HG03457 (cell line): ENCODE measurements at regions not wholly inside any gene's neighbourhood (a gene's known extent, or its start where the extent isn't known, plus 50 kb on each side); places are given as distances from the start of the nearest gene placed in this dataset.

ENCODE experiments used
- ATAC-seq: cut with Tn5 transposase; IDR thresholded peaks from one replicate; pipeline ENCODE4 v1.9.1; 2021; ENCODE audit warnings: moderate number of reproducible peaks; ENCODE audit not compliant: unreplicated experiment

DNA sequence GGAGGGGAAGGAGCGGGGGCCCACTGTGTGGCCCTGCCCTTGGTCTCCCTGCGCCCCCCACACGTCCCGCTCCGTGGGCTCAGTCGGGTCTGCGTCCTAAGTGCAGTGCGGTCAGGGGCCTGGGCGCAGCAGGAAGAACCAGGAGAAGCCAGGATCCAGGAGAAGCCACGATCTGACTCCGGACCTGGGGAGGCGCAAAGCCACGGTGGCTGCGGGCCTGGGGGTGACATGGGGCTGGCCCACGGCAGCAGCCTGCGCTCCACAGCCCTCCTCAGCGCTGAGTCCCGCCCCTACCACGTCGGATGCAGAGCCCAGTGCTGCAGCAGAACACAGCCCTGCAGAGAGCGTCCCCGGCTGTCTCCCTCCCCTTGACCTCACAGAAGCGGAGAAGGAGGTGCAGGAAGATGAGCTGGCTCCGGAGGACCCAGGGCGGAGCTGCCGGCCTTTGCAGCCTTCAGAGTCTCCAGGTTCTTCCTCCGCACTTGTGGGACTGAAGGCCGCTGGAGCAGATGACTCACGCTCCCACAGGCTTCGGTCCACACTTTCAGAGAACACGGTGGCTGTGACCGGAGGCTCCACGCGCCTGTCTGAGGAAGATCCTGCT is 589.2 kb upstream of the SALL3 start:
- no peak for ATAC-seq

DNA sequence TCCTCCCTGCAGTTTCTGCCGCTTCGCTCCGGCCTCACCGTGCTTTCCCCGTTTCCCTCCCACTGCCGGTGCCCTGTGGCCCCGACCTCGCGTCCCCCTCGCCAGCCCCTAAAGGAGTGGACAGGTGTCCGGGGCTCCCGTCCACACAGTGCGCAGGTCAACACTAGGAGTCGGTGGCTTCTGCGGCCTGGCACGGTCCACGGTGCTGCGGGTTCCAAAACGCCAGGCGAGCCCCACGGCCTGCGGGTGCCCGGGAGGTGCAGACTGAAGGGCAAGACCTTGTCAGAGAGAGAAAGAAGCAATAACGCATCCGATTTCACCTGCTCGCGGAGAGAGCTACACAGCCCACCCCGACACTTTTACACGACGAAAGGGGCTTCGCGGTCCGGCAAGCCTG is 588.7 kb upstream of the SALL3 start:
- no peak for ATAC-seq

DNA sequence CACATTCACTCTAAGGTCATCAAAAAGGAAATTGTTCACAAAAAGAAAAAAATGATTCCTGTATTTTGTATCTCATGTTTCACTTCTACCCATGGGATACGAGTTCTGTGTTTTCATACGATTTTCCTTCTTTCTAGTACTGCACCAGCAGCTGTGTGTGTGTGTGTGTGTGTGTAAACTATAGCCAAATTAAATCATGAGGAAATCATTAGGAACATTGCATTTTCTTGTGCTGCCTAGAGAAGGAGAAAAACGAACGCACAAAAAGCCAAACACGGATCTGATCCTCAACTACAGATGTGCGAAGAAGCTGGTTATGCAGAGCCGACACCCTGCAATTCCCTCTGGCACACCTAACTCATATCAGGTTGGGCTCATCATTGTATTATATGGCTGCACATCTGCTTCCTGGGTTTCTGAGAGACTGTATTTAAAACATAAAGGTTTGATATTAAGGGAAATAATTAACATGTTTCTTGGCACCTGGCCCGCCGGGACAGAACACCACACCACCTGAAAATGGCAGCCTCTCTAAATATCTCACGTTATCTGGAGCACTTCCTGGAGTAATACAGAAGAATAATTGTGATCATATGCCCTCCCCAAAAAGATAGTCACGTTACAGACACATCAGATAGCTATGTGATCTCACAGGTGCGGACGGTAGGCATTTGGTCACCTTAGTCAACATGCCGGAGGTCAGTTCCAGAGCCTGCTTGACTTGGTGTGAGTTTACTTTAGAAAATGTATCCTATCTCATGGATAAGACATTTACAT is 586.3 kb upstream of the SALL3 start:
- no peak for ATAC-seq

DNA sequence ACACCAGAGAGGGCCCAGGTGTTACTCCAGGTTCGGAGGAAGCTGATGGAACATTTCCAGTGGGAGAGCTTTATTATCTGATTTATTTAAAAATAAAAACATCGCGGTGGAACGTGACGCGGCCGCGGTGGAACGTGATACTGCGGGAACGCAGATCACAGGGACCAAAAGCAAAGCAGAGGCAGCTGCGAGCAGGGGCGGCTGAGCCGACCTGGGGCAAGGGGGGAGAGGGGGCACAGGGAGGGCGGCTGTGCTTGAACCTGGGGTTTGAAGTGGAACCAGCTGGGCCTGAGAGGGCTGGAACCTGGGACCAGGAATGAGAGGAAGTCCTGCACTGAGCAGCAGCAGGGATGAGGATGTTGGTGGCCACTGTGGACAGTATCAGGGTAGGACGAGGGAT is 583.5 kb upstream of the SALL3 start:
- ATAC-seq, result no peak

DNA sequence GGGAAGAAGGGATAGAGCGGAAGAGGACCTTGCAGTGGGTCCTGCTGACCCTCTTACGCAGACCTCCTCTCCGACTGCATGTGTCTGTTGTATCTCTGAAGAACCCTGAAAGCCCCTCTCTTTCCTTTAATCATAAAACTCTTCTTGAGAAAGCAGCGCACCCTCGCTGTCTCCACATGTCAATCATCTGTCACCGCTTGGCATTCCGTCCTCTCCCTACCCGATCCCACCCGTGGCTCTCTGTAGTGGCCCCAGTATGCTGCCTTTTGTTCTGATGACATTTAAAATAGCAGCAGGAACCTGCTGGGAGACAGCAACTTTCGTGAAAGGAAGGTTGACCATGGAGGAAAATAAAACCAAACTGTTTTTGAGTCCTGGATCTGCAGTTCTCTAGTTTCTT is 582.9 kb upstream of the SALL3 start:
- no peak for ATAC-seq

DNA sequence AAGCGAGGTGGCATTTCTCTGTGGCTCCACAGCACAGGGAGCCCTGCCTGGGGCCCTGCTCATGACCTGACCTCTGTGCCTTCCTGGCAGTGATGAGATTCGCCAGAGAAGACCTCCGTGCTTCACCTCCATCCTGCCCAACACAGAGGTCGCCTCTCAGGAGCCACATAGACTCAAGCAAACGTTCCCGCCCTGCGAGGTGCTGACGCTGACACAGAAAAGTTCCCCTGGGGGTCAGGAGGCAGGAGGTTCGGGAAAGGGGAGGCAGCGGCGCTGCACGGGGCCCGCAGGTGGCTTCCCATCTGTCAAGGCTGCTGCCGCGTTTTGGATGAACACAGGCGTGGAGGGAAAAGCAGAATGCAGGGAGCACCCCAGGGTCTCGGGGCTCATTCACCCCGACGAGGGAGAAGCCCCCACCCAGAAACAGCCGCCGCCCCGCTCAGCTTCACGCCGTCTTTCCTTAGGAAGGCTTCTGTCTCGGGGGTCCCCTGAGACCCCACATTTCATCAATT is 579.6 kb upstream of the SALL3 start:
- ATAC-seq, result no peak

DNA sequence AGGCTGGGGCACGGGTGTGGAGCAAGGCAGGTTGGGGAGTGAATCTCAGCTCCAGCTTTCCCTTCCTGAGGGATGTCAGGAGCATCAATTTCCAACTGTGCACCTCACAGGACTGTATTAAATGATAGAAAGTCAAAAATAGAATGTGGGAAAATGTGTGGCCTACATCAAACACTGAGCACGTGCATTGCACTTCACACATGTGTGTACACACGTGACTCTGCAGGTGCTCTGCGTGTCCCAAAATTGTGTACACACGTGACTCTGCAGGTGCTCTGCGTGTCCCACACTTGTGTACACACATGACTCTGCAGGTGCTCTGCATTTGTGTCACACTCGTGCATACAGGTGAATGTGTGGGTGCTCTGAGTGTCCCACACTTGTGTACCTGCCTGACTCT is 577.2 kb upstream of the SALL3 start:
- no peak for ATAC-seq

DNA sequence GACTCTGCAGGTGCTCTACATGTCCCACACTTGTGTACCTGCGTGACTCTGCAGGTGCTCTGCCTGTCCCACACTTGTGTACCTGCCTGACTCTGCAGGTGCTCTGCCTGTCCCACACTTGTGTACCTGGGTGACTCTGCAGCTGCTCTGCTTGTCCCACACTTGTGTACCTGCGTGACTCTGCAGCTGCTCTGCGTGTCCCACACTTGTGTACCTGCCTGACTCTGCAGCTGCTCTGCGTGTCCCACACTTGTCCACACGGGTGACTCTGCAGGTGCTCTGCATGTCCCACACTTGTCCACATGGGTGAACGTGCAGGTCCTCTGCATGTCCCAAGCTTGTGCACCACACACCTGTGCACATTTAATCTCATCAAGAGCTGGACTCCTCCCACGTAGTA is 576.7 kb upstream of the SALL3 start:
- no peak for ATAC-seq

DNA sequence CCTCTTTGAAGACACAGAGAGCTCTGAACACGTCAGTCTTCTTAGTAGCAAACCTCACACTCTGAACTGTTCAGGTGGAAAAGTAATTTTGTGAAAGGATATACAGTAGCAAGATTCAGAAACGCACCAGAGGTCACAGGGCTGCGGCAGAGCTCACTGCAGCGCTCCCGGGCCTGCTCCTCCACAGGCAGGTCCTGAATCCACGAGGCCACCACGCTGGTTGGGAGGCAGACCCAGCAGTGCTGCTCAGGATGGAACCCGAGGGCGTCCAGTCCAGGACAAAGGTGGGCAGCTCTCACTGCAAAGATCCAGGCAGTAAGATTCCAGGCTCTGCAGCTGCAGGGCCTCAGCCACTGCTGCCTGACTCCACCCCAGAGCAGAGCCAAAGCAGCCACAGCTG is 576.2 kb upstream of the SALL3 start:
- ATAC-seq, result no peak

DNA sequence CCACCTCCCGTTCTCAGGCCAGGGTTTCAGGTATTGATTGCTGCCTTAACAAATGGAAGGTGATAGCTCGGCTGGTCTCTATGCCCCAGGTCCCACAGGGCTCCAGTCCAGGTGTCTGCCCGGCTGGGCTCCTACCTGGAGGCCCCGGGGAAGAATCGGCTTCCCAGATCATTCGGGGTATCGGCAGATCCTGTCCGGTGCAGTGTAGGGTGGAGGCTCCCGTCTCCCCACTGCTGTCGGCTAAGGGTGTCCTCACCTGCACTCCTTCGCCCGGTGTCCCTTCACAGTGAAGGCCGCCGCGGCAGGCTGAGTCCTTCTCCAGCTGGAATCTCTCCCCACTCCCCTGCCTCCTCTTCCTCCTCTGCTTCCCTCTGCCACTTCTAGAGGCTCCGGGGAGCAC is 573.9 kb upstream of the SALL3 start:
- no peak for ATAC-seq

DNA sequence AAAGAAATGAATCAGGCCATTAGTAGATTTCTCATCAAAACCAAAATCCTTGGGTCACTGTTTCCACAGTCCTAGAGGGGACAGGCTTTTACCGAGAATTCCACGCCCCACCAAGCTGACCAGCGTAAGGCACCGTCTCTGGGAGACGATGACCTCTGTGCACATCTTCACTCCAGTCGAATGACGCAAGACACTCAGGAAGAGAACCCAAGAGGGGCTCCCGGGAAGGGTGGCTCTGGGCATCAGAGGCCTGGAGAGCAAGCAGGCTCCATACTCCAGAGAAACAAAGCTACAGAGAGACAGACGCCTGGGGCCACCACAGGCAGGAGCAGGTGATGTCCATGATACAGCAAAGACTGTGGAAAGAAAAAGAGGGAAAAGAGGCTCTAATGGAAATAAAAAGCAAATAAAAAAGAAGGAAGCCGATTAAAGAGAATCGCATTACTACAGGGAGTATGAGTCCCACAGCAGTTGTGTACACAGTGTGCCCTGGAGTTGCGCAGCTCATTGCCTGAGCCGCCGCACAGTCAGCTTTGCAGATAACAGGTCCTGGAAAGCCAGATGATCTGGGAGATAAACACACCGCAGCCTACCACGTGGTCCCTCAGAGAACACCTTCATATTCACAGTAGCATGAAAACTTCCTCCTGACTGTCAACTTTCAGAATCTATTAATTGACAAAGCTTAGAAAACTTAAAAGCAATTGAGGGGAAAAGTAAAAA is 572.7 kb upstream of the SALL3 start:
- ATAC-seq, result no peak

DNA sequence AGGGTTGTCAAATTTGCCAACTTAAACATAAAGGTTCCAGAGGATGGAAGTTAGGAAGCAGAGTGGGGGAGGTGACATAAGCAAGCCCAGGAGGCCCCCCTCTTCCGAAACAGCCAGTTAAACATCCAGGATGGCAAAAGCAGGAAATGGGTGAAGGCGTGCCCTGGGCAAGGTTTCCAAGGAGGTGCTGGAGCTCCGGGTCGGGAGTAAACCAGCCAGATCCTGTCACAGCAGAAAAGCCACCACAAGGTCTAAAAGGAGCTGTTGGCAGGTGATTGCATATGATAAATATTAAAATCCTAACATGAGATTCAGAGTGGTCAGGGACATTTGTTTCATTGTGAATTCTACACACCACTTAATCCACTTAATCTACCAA is 572.2 kb upstream of the SALL3 start:
- ATAC-seq, result no peak

DNA sequence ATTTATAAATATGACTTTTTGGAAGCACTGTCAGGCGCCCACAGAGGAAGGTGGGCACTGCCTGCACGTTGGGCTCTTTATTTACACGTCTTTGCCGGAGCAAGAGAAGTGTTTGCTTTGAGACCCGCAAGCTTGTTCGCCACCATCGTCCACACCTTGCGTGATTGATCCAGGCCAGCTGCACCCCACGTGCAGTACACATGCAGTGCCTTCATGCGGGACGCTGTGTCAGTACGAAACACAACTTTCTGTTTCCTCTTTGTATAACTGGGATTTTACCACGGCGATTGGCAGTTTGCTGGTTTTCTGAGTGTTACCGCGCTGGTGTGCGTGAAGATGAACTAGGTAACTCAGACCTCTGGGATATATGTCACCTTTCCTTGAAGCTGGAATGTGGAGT is 571.0 kb upstream of the SALL3 start:
- no peak for ATAC-seq

DNA sequence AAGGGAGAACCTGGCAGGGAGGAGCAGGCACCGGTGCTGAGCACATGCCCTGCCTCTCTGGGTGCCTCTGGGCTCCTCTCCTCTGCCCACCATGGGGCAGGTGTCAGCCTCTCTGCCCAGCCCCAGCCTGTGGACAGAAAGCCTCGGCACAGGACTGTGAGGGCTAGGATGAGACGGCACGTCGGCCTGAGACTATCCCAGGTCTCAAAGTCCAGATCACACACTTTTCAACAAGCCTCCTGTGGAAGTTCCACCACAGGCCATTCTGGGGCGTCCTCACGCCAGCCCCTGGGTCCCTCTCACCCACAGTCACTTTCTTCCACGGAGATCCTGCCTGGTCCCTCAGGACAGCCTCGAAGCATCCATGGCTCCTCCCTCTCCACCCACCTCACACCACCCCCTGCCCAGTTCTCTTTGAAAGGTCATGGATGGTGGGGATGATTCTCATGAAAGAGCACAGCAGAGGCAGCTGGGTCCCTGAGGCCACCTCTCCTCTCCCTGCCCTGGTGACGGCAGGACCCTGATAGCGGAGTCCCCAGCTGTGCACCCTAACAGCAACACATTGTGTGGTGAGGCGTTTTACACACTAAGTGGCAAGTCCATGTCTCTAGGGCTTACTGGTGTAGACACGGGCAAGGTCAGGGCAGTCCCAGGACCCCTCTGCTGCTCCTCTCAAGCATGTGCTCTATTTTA is 569.4 kb upstream of the SALL3 start:
- ATAC-seq, result no peak

DNA sequence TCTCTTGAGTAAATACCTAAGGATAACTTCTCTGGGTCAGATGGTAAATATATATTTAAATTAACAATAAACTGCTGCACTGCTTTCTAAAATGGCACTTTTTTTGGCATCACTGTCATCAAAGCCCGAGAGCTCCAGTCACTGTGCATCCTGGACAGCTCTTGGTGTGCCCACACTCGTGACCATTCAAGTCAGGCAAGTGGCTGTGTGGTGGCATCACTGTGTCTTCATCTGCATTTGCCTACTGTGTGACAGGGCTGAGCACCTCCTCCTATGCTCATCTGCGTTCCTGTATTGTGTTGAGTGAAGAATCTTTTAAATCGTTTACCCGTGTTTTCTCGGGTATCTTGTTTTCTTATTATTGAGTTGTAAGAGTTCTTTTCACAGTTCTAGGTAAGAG is 568.1 kb upstream of the SALL3 start:
- ATAC-seq, result no peak

DNA sequence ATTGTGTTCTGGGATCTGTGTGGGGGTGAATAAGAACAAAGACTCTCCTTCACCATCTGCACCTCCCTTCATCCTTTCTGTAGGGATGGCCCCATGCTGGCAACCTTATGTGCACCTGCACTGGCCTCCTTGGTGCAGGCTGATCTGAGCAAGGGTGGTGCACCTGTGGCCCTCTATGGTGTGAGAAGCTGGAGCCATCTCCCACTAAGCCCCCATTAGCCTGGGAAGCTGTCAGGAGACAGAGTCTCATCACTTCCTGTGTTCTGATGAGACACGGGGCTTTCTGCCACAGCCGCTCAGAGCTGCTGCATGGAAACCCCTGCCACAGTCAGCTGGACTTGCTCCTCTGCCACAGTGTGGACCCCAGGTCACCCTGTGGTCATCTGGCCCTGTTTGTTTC is 565.3 kb upstream of the SALL3 start:
- no peak for ATAC-seq

DNA sequence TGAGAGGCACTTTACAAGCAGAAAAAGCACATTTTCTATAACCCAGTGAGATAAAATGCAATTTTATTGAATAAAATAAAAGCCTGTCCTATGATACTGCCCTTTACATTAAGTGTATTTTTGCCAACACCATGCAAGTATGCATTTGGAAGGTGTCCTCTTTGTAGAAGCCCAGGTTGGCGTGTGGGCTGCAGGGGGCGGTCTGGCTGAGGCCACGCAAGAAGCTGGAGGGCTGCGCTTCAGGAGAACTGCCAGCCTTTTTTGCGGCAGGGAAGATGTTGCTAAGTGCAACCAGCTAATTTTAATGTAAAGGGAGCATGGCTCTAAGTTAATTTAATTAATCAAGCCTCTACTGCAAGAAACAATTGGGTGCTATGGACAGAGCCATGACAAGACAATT is 562.8 kb upstream of the SALL3 start:
- no peak for ATAC-seq

DNA sequence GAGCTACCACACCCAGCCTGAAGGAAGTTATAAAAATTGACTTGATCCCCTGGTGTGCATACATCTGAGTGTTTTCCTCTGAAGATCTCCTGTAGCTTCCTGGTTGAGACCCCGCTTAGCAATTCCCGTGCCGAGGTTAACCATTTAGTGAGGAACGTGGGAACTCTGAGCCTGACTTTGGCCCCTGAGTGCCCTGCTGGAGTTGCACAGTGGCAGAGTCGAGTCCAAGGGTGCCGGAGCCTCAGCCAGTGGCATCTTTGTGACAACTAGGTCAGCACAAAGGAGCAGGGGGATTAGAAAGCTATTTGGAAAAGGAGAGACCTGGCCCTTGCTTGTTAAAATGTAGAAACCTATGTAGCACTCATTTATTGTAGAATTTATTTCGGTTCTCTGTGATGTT is 561.2 kb upstream of the SALL3 start:
- ATAC-seq, result no peak

DNA sequence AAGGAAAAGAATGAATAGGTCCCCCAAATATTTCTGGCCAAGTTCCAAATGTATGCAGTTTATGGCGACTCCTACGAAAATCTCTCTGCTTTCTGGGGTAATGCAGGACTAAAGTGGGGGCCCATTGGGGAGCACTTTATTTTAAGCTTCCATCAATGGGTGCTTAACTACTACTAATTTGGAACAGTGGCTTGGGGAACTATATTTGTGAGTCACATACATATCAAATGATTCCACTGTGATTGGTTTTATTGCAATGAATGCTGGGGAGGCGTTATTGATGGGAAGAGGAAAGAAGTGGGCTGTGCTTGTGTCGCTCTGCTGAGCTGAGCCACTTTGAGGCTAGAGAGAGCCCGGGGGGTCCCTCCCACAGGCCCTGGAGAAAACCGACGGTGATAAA is 560.4 kb upstream of the SALL3 start:
- ATAC-seq, result no peak

DNA sequence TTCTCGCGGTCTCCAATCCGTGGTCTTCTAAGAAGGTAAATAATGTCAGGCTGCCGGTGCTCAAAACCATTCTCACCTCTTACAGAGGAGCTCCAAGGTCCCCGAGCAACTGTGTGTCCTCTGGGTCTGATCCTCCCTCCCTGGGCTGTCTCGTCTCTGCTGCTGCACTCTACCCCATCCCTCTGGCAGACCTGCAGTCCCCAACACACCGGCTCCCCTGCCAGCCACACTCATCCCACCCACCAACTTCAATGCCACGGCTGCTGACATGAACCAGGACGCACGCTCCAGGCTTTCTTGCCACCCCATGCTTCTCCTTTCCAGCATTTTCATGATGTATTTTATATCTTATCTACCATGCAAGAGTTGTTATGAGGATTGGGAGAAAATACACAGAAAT is 559.5 kb upstream of the SALL3 start:
- ATAC-seq, result no peak

DNA sequence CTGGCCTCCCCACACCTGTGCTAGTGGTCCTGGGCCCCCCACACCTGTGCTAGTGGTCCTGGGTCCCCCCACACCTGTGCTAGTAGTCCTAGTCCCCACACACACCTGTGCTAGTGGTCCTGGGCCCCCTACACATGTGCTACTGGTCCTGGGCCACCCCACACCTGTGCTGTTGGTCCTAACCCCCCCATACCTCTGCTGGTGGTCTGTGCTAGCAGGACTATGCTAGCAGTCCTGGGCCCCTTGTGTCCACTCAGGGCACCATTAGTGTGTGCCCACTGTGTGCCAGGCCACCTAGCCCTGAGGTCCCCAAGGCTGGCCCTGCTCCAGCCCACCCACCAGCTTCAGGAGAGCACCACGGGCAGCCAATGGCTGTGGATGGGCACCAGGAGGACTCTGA is 558.2 kb upstream of the SALL3 start:
- ATAC-seq, result no peak

DNA sequence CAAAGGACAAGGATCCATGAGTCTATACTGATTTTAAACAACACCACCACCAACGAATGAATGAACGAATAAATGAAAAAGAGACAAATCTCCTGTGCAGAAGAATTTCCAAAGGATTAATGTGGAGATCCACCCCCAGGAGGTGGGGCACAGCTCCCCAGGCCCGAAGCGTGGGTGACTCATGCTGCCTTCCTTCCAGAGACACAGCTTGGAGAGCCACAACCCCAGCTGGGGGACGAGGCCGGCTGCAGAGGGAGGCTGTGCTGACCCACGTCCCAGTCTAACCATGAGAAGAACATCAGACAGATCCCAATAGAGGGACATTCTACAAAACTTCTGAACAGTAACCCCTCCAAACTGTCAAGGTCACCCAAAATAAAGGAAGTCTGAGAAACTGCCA is 557.3 kb upstream of the SALL3 start:
- ATAC-seq, result no peak
